Stomach smooth muscle (tissue), 2 donors: ENCODE measurements at regions not wholly inside any gene's neighbourhood (a gene's known extent, or its start where the extent isn't known, plus 50 kb on each side); places are given as distances from the start of the nearest gene placed in this dataset.
"Not testable (repeated sequence)": the region's sequence is repeated elsewhere in the genome, so short reads cannot be mapped to it uniquely, and the experiment has no call there.

Experiments
- H3K27ac ChIP-seq: one replicate; pipeline ENCODE4 v1.7.0; 2013; ENCODE audit warnings: mild to moderate bottlenecking, low read length, inconsistent platforms
- H3K27me3 ChIP-seq, 2 donors: one replicate each; pipeline ENCODE4 v1.7.0; 2013; ENCODE audit warnings: low read length in 2 of 2; ENCODE audit not compliant: insufficient read depth in 2 of 2, control insufficient read depth in 1 of 2
- H3K36me3 ChIP-seq, 2 donors: one replicate each; pipeline ENCODE4 v1.7.0; 2013; ENCODE audit warnings: low read length in 2 of 2; ENCODE audit not compliant: control insufficient read depth in 2 of 2, insufficient read depth in 2 of 2
- H3K4me1 ChIP-seq: one replicate; pipeline ENCODE4 v1.7.0; 2013; ENCODE audit warnings: low read length; ENCODE audit not compliant: control insufficient read depth, insufficient read depth
- H3K4me3 ChIP-seq, 2 donors: one replicate each; pipeline ENCODE4 v1.7.0; 2013; ENCODE audit warnings: low read length in 2 of 2
- H3K9ac ChIP-seq, 2 donors: one replicate each; pipeline ENCODE4 v1.7.0; 2013; ENCODE audit warnings: low read length in 2 of 2, mild to moderate bottlenecking in 1 of 2
- H3K9me3 ChIP-seq, 2 donors: one replicate each; pipeline ENCODE4 v1.7.0; 2013; ENCODE audit warnings: low read length in 2 of 2; ENCODE audit not compliant: control insufficient read depth in 2 of 2
- donor health status: healthy.
- donor health status: Pancreatic carcinoma.

- Histone ChIP-seq H3K9me3 (no peaks in the 10 kb centered on the region), H3K4me3 (no peak overlapping the region), H3K36me3 (no peaks in the 10 kb centered on the region), H3K27me3 (no peaks in the 10 kb centered on the region), H3K27ac (no peak overlapping the region), H3K4me1 (peaks cover 5% of the 10 kb centered on the region), H3K9ac (no peak overlapping the region)
These were observed 185.1 kb upstream of the ZNF217 start for GRCh38 chr20:53778736-53779135.

- no peak overlapping the region for H3K27ac ChIP-seq
- H3K9me3 ChIP-seq, result no peaks in the 10 kb centered on the region
- H3K4me3 ChIP-seq, result no peak overlapping the region
- no peaks in the 10 kb centered on the region for H3K27me3 ChIP-seq
- H3K36me3 ChIP-seq, result no peaks in the 10 kb centered on the region
- no peak overlapping the region for H3K9ac ChIP-seq
- H3K4me1 ChIP-seq, result peaks cover 5% of the 10 kb centered on the region
These were observed 184.4 kb upstream of the ZNF217 start for GRCh38 chr20:53778041-53778516.

- not testable (repeated sequence) for H3K9ac ChIP-seq, H3K27ac ChIP-seq, H3K36me3 ChIP-seq, H3K4me1 ChIP-seq, H3K9me3 ChIP-seq, H3K4me3 ChIP-seq, H3K27me3 ChIP-seq
These were observed 183.8 kb upstream of the ZNF217 start for GRCh38 chr20:53777402-53777801.

- H3K4me1 ChIP-seq, result peaks cover 5% of the 10 kb centered on the region
- H3K9ac ChIP-seq, result no peak overlapping the region
- H3K27me3 ChIP-seq, result no peaks in the 10 kb centered on the region
- no peaks in the 10 kb centered on the region for H3K36me3 ChIP-seq
- no peak overlapping the region for H3K4me3 ChIP-seq
- H3K9me3 ChIP-seq, result no peaks in the 10 kb centered on the region
- no peak overlapping the region for H3K27ac ChIP-seq
These were observed 183.2 kb upstream of the ZNF217 start for GRCh38 chr20:53776858-53777257.

- H3K27ac ChIP-seq, result peak overlapping the region; percentile 7
- no peak overlapping the region for H3K4me3 ChIP-seq
- no peaks in the 10 kb centered on the region for H3K27me3 ChIP-seq
- H3K36me3 ChIP-seq, result no peaks in the 10 kb centered on the region
- peaks cover 5% of the 10 kb centered on the region for H3K4me1 ChIP-seq
- no peak overlapping the region for H3K9ac ChIP-seq
- H3K9me3 ChIP-seq, result no peaks in the 10 kb centered on the region
These were observed 181.0 kb upstream of the ZNF217 start for GRCh38 chr20:53774461-53775203.

- Histone ChIP-seq H3K36me3 (no peaks in the 10 kb centered on the region), H3K27ac (peak overlapping the region; percentile 7), H3K4me3 (no peak overlapping the region), H3K4me1 (peaks cover 5% of the 10 kb centered on the region), H3K9me3 (no peaks in the 10 kb centered on the region), H3K27me3 (no peaks in the 10 kb centered on the region), H3K9ac (no peak overlapping the region)
These were observed 180.3 kb upstream of the ZNF217 start for GRCh38 chr20:53773792-53774401.

- not testable (repeated sequence) for H3K27me3 ChIP-seq, H3K9ac ChIP-seq, H3K4me3 ChIP-seq, H3K4me1 ChIP-seq, H3K36me3 ChIP-seq, H3K27ac ChIP-seq, H3K9me3 ChIP-seq
These were observed 179.6 kb upstream of the ZNF217 start for GRCh38 chr20:53773066-53773791.

- Histone ChIP-seq H3K4me3 (no peak overlapping the region), H3K27me3 (no peaks in the 10 kb centered on the region), H3K27ac (no peak overlapping the region), H3K9me3 (no peaks in the 10 kb centered on the region), H3K4me1 (peaks cover under 1% of the 10 kb centered on the region), H3K36me3 (no peaks in the 10 kb centered on the region), H3K9ac (no peak overlapping the region)
These were observed 175.4 kb upstream of the ZNF217 start for GRCh38 chr20:53769041-53769440.

- Histone ChIP-seq H3K4me3 (no peak overlapping the region), H3K9ac (no peak overlapping the region), H3K27me3 (no peaks in the 10 kb centered on the region), H3K27ac (no peak overlapping the region), H3K4me1 (no peaks in the 10 kb centered on the region), H3K36me3 (no peaks in the 10 kb centered on the region), H3K9me3 (no peaks in the 10 kb centered on the region)
These were observed 174.7 kb upstream of the ZNF217 start for GRCh38 chr20:53768329-53768728.

- H3K4me1 ChIP-seq, result no peaks in the 10 kb centered on the region
- H3K4me3 ChIP-seq, result no peak overlapping the region
- H3K9ac ChIP-seq, result no peak overlapping the region
- H3K27ac ChIP-seq, result no peak overlapping the region
- H3K9me3 ChIP-seq, result no peaks in the 10 kb centered on the region
- no peaks in the 10 kb centered on the region for H3K36me3 ChIP-seq
- H3K27me3 ChIP-seq, result no peaks in the 10 kb centered on the region
These were observed 173.7 kb upstream of the ZNF217 start for GRCh38 chr20:53767206-53767930.
